Immature natural killer cell (primary cell): ENCODE measurements at regions not wholly inside any gene's neighbourhood (a gene's known extent, or its start where the extent isn't known, plus 50 kb on each side); places are given as distances from the start of the nearest gene placed in this dataset.

ENCODE experiments used
- DNase-seq, 3 donors: peaks; one replicate each; pipeline ENCODE4 v3.0.0; 2022; ENCODE audit warnings: mixed read lengths in 1 of 3
- H3K27ac Mint-ChIP-seq, 6 donors: one replicate each; pipeline ENCODE4 v1.8.0; 2020; ENCODE audit warnings: mixed read lengths in 6 of 6, mild to moderate bottlenecking in 5 of 6, inconsistent platforms in 4 of 6, moderate library complexity in 3 of 6
- H3K27me3 Mint-ChIP-seq, 3 donors: one replicate each; pipeline ENCODE4 v1.8.0; 2020 to 2021; ENCODE audit warnings: low read depth in 3 of 3, mild to moderate bottlenecking in 3 of 3, mixed read lengths in 3 of 3, moderate library complexity in 3 of 3, inconsistent platforms in 1 of 3
- H3K36me3 Mint-ChIP-seq, 3 donors: one replicate each; pipeline ENCODE4 v1.8.0; 2020; ENCODE audit warnings: mixed read lengths in 3 of 3, inconsistent platforms in 2 of 3, mild to moderate bottlenecking in 2 of 3
- H3K4me1 Mint-ChIP-seq, 2 donors: one replicate each; pipeline ENCODE4 v1.8.0; 2020; ENCODE audit warnings: inconsistent platforms in 2 of 2, mild to moderate bottlenecking in 2 of 2, mixed read lengths in 2 of 2, moderate library complexity in 1 of 2
- H3K4me3 Mint-ChIP-seq, 5 donors: one replicate each; pipeline ENCODE4 v1.8.0; 2020; ENCODE audit warnings: mild to moderate bottlenecking in 5 of 5, mixed read lengths in 5 of 5, inconsistent platforms in 3 of 5, moderate library complexity in 3 of 5
- H3K9me3 Mint-ChIP-seq, 6 donors: one replicate each; pipeline ENCODE4 v1.8.0; 2020; ENCODE audit warnings: mild to moderate bottlenecking in 6 of 6, mixed read lengths in 6 of 6, inconsistent platforms in 4 of 6, moderate library complexity in 3 of 6

- Mint-ChIP-seq H3K9me3 (no peaks in the 10 kb centered on the region), H3K27ac (no peak overlapping the region), H3K36me3 (no peaks in the 10 kb centered on the region), H3K27me3 (peaks cover 0 to under 1% (median 0%) of the 10 kb centered on the region in 3 donors), H3K4me1 (peaks cover 8 to 9% of the 10 kb centered on the region in 2 donors), H3K4me3 (no peak overlapping the region)
- DNase-seq: no peak
Observed at GRCh38 chr3:112744825-112745566, 101.7 kb downstream of the CD200R1L start.

DNA sequence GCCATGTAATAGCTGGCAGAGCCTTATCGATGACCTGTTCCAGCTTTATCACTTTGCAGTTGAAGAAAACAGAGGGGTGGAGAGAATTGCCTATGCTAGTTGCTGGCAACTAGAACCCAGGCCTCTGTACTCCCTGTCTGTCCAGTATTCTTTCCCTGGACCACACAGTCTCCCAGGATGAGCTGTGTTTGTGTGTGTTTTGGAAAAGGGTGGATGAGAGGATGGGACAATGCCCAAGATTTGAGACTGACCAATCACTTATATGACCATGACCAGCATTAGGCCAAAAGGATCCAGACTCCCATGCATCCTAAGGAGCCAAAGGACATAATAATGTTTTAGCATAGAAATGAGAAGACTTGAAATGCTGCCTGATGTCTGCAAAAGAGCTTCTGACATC, 102.6 kb downstream of the CD200R1L start:
- H3K4me3 Mint-ChIP-seq: no peak overlapping the region
- no peak for DNase-seq
- H3K9me3 Mint-ChIP-seq: no peaks in the 10 kb centered on the region
- H3K27ac Mint-ChIP-seq: no peak overlapping the region
- H3K4me1 Mint-ChIP-seq: peaks cover 16 to 18% of the 10 kb centered on the region in 2 donors
- H3K27me3 Mint-ChIP-seq: peaks cover 0 to 2% (median 0%) of the 10 kb centered on the region in 3 donors
- H3K36me3 Mint-ChIP-seq: no peaks in the 10 kb centered on the region

- H3K4me3 Mint-ChIP-seq: no peak overlapping the region
- H3K27me3 Mint-ChIP-seq: peaks cover 0 to 2% (median 0%) of the 10 kb centered on the region in 3 donors
- no peak for DNase-seq
- H3K4me1 Mint-ChIP-seq: peaks cover 16 to 18% of the 10 kb centered on the region in 2 donors
- no peak overlapping the region for H3K27ac Mint-ChIP-seq
- H3K36me3 Mint-ChIP-seq: no peaks in the 10 kb centered on the region
- no peaks in the 10 kb centered on the region for H3K9me3 Mint-ChIP-seq
Observed at GRCh38 chr3:112742934-112743333, 102.0 kb upstream of the CCDC80 start.

DNA sequence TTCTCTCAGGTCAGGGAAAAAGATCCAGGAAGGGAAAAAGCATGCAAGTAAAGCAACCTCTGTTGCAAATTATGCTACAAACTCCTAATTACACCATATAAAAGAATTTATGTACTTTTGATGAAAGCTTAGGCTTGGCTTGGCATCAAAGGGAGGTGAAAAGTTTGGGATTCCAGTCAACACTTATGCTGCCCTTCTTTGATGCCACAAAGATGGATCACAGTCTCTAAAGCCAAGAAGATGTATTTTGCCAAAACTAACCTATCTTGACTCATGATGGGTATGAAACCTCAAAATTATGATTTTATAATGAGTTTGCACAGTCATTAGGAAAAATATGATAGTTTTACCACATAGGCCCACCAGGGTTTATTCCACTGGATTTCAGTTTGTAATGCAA, 101.0 kb upstream of the CCDC80 start:
- Mint-ChIP-seq H3K4me1 (peaks cover 16 to 20% of the 10 kb centered on the region in 2 donors), H3K27me3 (peaks cover 0 to 2% (median 0%) of the 10 kb centered on the region in 3 donors), H3K9me3 (no peaks in the 10 kb centered on the region), H3K36me3 (no peaks in the 10 kb centered on the region), H3K27ac (no peak overlapping the region), H3K4me3 (no peak overlapping the region)
- DNase-seq: no peak

- H3K4me3 Mint-ChIP-seq: peak overlapping the region in 2 of 5 donors; percentile 5 to 64
- peaks cover 0 to 2% (median 0%) of the 10 kb centered on the region in 3 donors for H3K27me3 Mint-ChIP-seq
- no peaks in the 10 kb centered on the region for H3K36me3 Mint-ChIP-seq
- peak overlapping the region in 1 of 6 donors; percentile 75 for H3K27ac Mint-ChIP-seq
- H3K4me1 Mint-ChIP-seq: peaks cover 18 to 25% of the 10 kb centered on the region in 2 donors
- no peaks in the 10 kb centered on the region for H3K9me3 Mint-ChIP-seq
- DNase-seq: no peak
Observed at GRCh38 chr3:112740835-112741234, 99.9 kb upstream of the CCDC80 start.

DNA sequence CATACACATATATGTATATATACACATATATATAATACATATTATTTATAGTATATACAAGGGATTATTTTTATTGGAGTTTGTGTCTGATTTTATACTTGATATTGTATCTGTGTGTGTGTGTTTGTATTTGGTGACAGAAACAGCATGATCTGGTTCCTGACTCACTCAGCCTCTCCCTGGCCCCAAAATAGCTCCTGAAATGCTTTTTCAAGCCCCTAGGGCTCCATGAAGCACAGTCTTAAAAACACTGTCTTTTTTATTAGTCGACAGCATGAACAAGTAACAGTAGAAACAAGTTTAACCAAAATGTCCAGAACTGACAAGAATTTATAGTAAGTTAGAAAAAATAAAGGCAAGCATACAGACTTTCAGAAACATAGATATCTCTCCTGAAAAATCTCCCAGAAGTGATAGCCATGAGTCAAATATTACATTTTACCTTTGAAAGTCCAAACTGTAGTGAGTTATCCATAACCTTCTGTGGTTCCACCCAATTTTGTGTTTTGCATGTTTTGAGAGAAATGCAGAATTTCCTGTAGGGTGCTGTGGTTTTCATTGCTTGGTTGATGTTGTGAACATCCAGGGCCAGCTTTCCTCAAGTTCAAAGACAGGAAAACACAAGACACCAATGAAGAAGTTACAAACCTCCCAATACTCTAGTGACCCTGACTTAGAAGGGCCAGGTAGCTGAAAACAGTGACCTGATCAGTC, 98.5 kb upstream of the CCDC80 start:
- Mint-ChIP-seq H3K4me1 (peaks cover 23 to 31% of the 10 kb centered on the region in 2 donors), H3K9me3 (no peaks in the 10 kb centered on the region), H3K36me3 (no peaks in the 10 kb centered on the region), H3K27ac (peak overlapping the region in 1 of 6 donors; percentile 23), H3K4me3 (no peak overlapping the region), H3K27me3 (peaks cover 0 to 2% (median 0%) of the 10 kb centered on the region in 3 donors)
- DNase-seq: no peak

GRCh38 chr3:112738366-112738765, 97.4 kb upstream of the CCDC80 start:
- no peak overlapping the region for H3K4me3 Mint-ChIP-seq
- peaks cover 0 to 2% (median 0%) of the 10 kb centered on the region in 3 donors for H3K27me3 Mint-ChIP-seq
- no peak for DNase-seq
- no peaks in the 10 kb centered on the region for H3K9me3 Mint-ChIP-seq
- peaks cover 23 to 31% of the 10 kb centered on the region in 2 donors for H3K4me1 Mint-ChIP-seq
- H3K27ac Mint-ChIP-seq: no peak overlapping the region
- no peaks in the 10 kb centered on the region for H3K36me3 Mint-ChIP-seq

GRCh38 chr3:112736805-112737566, 96.0 kb upstream of the CCDC80 start:
- no peak overlapping the region for H3K27ac Mint-ChIP-seq
- DNase-seq: no peak
- peaks cover 23 to 31% of the 10 kb centered on the region in 2 donors for H3K4me1 Mint-ChIP-seq
- no peak overlapping the region for H3K4me3 Mint-ChIP-seq
- H3K36me3 Mint-ChIP-seq: no peaks in the 10 kb centered on the region
- no peaks in the 10 kb centered on the region for H3K9me3 Mint-ChIP-seq
- H3K27me3 Mint-ChIP-seq: peaks cover 0 to 2% (median 0%) of the 10 kb centered on the region in 3 donors

DNA sequence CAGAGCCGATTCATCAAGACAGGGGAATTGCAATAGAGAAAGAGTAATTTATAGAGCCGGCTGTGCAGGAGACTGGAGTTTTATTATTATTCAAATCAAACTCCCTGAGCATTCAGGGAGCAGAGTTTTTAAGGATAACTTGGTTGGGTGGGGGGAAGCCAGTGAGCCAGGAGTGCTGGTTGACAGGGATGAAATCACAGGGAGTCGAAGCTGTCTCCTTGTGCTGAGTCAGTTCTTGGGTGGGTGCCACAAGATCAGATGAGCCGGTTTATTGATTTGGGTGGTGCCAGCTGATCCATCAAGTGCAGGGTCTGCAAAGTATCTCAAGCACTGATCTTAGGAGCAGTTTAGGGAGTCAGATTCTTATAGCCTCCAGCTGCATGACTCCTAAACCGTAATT, 95.4 kb upstream of the CCDC80 start:
- Mint-ChIP-seq H3K36me3 (no peaks in the 10 kb centered on the region), H3K27me3 (peaks cover 0 to 2% (median 0%) of the 10 kb centered on the region in 3 donors), H3K4me3 (no peak overlapping the region), H3K27ac (peak overlapping the region in 1 of 6 donors; percentile 51), H3K9me3 (no peaks in the 10 kb centered on the region), H3K4me1 (peaks cover 23 to 31% of the 10 kb centered on the region in 2 donors)
- no peak for DNase-seq

DNA sequence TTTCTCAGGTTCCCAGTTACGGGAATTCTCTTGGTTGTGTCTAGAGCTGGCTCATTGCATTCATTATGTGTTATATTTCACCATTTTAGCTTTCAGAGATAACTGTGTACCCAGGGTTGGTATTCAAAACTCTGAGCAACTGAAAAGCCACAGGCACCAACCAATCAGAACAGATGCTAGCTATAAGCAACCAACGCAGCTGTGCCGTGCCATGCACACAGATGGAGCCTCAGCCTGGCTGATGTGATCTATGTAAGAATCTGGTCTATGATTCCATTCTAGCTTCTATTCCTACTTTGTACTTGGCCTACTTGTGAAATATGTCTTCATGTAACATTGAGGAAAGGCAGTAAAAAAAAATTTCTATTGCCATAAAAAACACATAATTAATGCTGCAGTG, 95.0 kb upstream of the CCDC80 start:
- Mint-ChIP-seq H3K36me3 (no peaks in the 10 kb centered on the region), H3K4me3 (no peak overlapping the region), H3K27ac (peak overlapping the region in 1 of 6 donors; percentile 51), H3K4me1 (peaks cover 23 to 29% of the 10 kb centered on the region in 2 donors), H3K27me3 (peaks cover 0 to 2% (median 0%) of the 10 kb centered on the region in 3 donors), H3K9me3 (no peaks in the 10 kb centered on the region)
- no peak for DNase-seq

- Mint-ChIP-seq H3K27ac (peak overlapping the region in 1 of 6 donors; percentile 4), H3K27me3 (no peaks in the 10 kb centered on the region), H3K9me3 (no peaks in the 10 kb centered on the region), H3K4me1 (peaks cover 13 to 21% of the 10 kb centered on the region in 2 donors), H3K36me3 (no peaks in the 10 kb centered on the region), H3K4me3 (no peak overlapping the region)
- DNase-seq: peak; percentile 57 to 64 (median 61)
Observed at GRCh38 chr3:112734736-112735350, 93.9 kb upstream of the CCDC80 start.

- Mint-ChIP-seq H3K4me1 (peaks cover 6 to 14% of the 10 kb centered on the region in 2 donors), H3K36me3 (no peaks in the 10 kb centered on the region), H3K27me3 (no peaks in the 10 kb centered on the region), H3K9me3 (no peaks in the 10 kb centered on the region), H3K27ac (no peak overlapping the region), H3K4me3 (no peak overlapping the region)
- no peak for DNase-seq
Observed at GRCh38 chr3:112734171-112734570, 93.2 kb upstream of the CCDC80 start.

DNA sequence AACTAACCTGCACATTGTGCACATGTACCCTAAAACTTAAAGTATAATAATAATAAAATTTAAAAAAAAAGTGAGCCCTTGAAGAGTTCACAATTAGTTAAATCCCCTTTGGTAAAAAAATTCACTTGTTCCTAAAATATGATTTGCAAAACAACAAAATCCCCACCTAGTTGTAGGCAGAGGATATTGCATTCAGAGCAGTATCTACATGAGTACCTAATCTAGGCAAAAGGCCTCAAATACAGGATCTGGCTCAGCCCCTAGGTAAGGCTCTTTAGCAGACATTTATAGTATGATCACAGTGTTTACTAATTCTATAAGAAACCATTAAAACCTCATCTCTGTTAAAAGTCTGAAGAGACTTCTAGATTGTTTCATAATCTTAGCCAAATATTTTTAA, 89.3 kb upstream of the CCDC80 start:
- Mint-ChIP-seq H3K27ac (no peak overlapping the region), H3K4me3 (no peak overlapping the region), H3K9me3 (no peaks in the 10 kb centered on the region), H3K4me1 (peaks cover 5 to 7% of the 10 kb centered on the region in 2 donors), H3K27me3 (no peaks in the 10 kb centered on the region), H3K36me3 (no peaks in the 10 kb centered on the region)
- DNase-seq: no peak
